SK-N-SH treated with all-trans-retinoic acid at 6 μM for 48 hours (cell line): ENCODE measurements at regions not wholly inside any gene's neighbourhood (a gene's known extent, or its start where the extent isn't known, plus 50 kb on each side); places are given as distances from the start of the nearest gene placed in this dataset.

ENCODE experiments used
- ATAC-seq: fragments of 200-7000 bp; cut with Tn5 transposase; 3 replicates; pipeline ENCODE4 v1.9.1; 2020; ENCODE audit warnings: mild to moderate bottlenecking, moderate library complexity
- ARNTL ChIP-seq: fragments of 450-650 bp; formaldehyde crosslinking; IDR thresholded peaks from 2 replicates; pipeline ENCODE4 v1.5.0; 2020; ENCODE audit warnings: low read depth, mild to moderate bottlenecking, moderate library complexity, borderline replicate concordance
- BACH2 ChIP-seq: fragments of 250-450 bp; sonication (Bioruptor Pico); IDR thresholded peaks from 2 replicates; pipeline ENCODE4 v1.9.0; 2021; ENCODE audit warnings: mild to moderate bottlenecking, borderline replicate concordance
- CREB5 ChIP-seq: fragments of 250-450 bp; sonication (Bioruptor Pico); IDR thresholded peaks from 2 replicates; pipeline ENCODE4 v1.5.1; 2020; ENCODE audit warnings: low read depth, mild to moderate bottlenecking, moderate library complexity
- CSDC2 ChIP-seq: fragments of 250-450 bp; sonication (Bioruptor Pico); IDR thresholded peaks from 2 replicates; pipeline ENCODE4 v1.5.0; 2020; ENCODE audit warnings: mild to moderate bottlenecking, moderate library complexity
- CSRNP3 ChIP-seq: fragments of 250-450 bp; sonication (Bioruptor Pico); IDR thresholded peaks from 2 replicates; pipeline ENCODE4 v1.5.1; 2021; ENCODE audit warnings: mild to moderate bottlenecking, moderate library complexity
- ESRRG ChIP-seq: fragments of 250-450 bp; sonication (Bioruptor Pico); IDR thresholded peaks from 2 replicates; pipeline ENCODE4 v1.6.1; 2021; ENCODE audit warnings: mild to moderate bottlenecking
- GLIS3 ChIP-seq: fragments of 250-450 bp; sonication (Bioruptor Pico); IDR thresholded peaks from 2 replicates; pipeline ENCODE4 v1.5.0; 2020; ENCODE audit warnings: mild to moderate bottlenecking, moderate library complexity
- ISL1 ChIP-seq: fragments of 250-450 bp; sonication (Bioruptor Pico); IDR thresholded peaks from 2 replicates; pipeline ENCODE4 v2.1.2; 2022; ENCODE audit warnings: mild to moderate bottlenecking, moderate library complexity
- OSR1 ChIP-seq: fragments of 250-450 bp; sonication (Bioruptor Pico); IDR thresholded peaks from 2 replicates; pipeline ENCODE4 v1.8.0; 2022; ENCODE audit warnings: moderate library complexity, mild to moderate bottlenecking, inconsistent platforms
- PATZ1 ChIP-seq: fragments of 250-450 bp; sonication (Bioruptor Pico); IDR thresholded peaks from 2 replicates; pipeline ENCODE4 v1.8.0; 2020; ENCODE audit warnings: mild to moderate bottlenecking, moderate library complexity, borderline replicate concordance
- PPARA ChIP-seq: fragments of 250-450 bp; sonication (Bioruptor Pico); IDR thresholded peaks from 2 replicates; pipeline ENCODE4 v1.5.0; 2020; ENCODE audit warnings: mild to moderate bottlenecking, borderline replicate concordance
- RARB ChIP-seq: fragments of 250-450 bp; sonication (Bioruptor Pico); IDR thresholded peaks from 2 replicates; pipeline ENCODE4 v1.8.0; 2021; ENCODE audit warnings: mild to moderate bottlenecking, moderate library complexity
- SNAI2 ChIP-seq: fragments of 250-450 bp; sonication (Bioruptor Pico); IDR thresholded peaks from 2 replicates; pipeline ENCODE4 v1.5.0; 2020; ENCODE audit warnings: mild to moderate bottlenecking, moderate library complexity
- TOX ChIP-seq: fragments of 250-450 bp; sonication (Bioruptor Pico); IDR thresholded peaks from 2 replicates; pipeline ENCODE4 v1.8.0; 2021; ENCODE audit warnings: mild to moderate bottlenecking, moderate library complexity, borderline replicate concordance
- TSHZ2 ChIP-seq: fragments of 250-450 bp; sonication (Bioruptor Pico); IDR thresholded peaks from 2 replicates; pipeline ENCODE4 v1.5.0; 2020; ENCODE audit warnings: mild to moderate bottlenecking, moderate library complexity
- ZC3H10 ChIP-seq: fragments of 250-450 bp; sonication (Bioruptor Pico); IDR thresholded peaks from 2 replicates; pipeline ENCODE4 v1.5.1; 2021; ENCODE audit warnings: mild to moderate bottlenecking, moderate library complexity
- ZFP3 ChIP-seq: fragments of 250-450 bp; sonication (Bioruptor Pico); IDR thresholded peaks from 2 replicates; pipeline ENCODE4 v1.5.0; 2020; ENCODE audit warnings: mild to moderate bottlenecking, moderate library complexity
- ZFP30 ChIP-seq: fragments of 450-650 bp; formaldehyde crosslinking; IDR thresholded peaks from 2 replicates; pipeline ENCODE4 v1.5.0; 2022; ENCODE audit warnings: mild to moderate bottlenecking, moderate library complexity
- ZNF565 ChIP-seq: fragments of 450-650 bp; formaldehyde crosslinking; conservative IDR thresholded peaks from 2 replicates; pipeline ENCODE4 v1.5.0; 2020; ENCODE audit warnings: low read depth, mild to moderate bottlenecking, moderate library complexity
- ZNF70 ChIP-seq: fragments of 450-650 bp; formaldehyde crosslinking; IDR thresholded peaks from 2 replicates; pipeline ENCODE4 v1.5.0; 2020; ENCODE audit warnings: mild to moderate bottlenecking, moderate library complexity
- ZNF8 ChIP-seq: fragments of 450-650 bp; formaldehyde crosslinking; IDR thresholded peaks from 2 replicates; pipeline ENCODE4 v1.5.0; 2020; ENCODE audit warnings: mild to moderate bottlenecking, moderate library complexity

GRCh38 chr2:155600296-155600695 is 732.2 kb downstream of the NR4A2 start:
- TF ChIP-seq ZNF565 (CRISPR knock-in tag) (no peak), ESRRG (CRISPR knock-in tag) (no peak), ZNF8 (no peak), PATZ1 (CRISPR knock-in tag) (no peak), OSR1 (CRISPR knock-in tag) (no peak), ZNF70 (CRISPR knock-in tag) (no peak), ZFP30 (CRISPR knock-in tag) (no peak), ARNTL (CRISPR knock-in tag) (no peak), RARB (CRISPR knock-in tag) (no peak), TOX (no peak), BACH2 (CRISPR knock-in tag) (no peak), ZC3H10 (CRISPR knock-in tag) (no peak), CSRNP3 (no peak)

GRCh38 chr2:155599834-155600233 is 732.7 kb downstream of the NR4A2 start:
- TF ChIP-seq ZNF565 (CRISPR knock-in tag) (no peak), ZNF70 (CRISPR knock-in tag) (no peak), ESRRG (CRISPR knock-in tag) (no peak), CSDC2 (CRISPR knock-in tag) (no peak), ARNTL (CRISPR knock-in tag) (no peak), GLIS3 (CRISPR knock-in tag) (no peak), OSR1 (CRISPR knock-in tag) (no peak), ISL1 (CRISPR knock-in tag) (no peak), ZC3H10 (CRISPR knock-in tag) (no peak), SNAI2 (CRISPR knock-in tag) (no peak), PATZ1 (CRISPR knock-in tag) (no peak), TSHZ2 (CRISPR knock-in tag) (no peak), ZFP30 (CRISPR knock-in tag) (no peak), ZFP3 (no peak), CREB5 (CRISPR knock-in tag) (no peak), RARB (CRISPR knock-in tag) (no peak), PPARA (CRISPR knock-in tag) (no peak)
- ATAC-seq = no peak

More at GRCh38 chr2:155600296-155600695, 732.2 kb downstream of the NR4A2 start:
- ATAC-seq = no peak

GRCh38 chr2:155583674-155584195 is 748.8 kb downstream of the NR4A2 start:
- TF ChIP-seq TOX (no peak), TSHZ2 (CRISPR knock-in tag) (no peak), GLIS3 (CRISPR knock-in tag) (no peak)
- TF ChIP-seq, all 23 proteins: peak for 0
- no peak for ATAC-seq
